ENCODE measurements at regions not wholly inside any gene's neighbourhood (a gene's known extent, or its start where the extent isn't known, plus 50 kb on each side); places are given as distances from the start of the nearest gene placed in this dataset.
"Not testable (repeated sequence)": the region's sequence is repeated elsewhere in the genome, so short reads cannot be mapped to it uniquely, and the experiment has no call there.

GRCh38 chr4:174010547-174010946 is 272.9 kb downstream of the FBXO8 start:
- H3K4me1 ChIP-seq = no peaks in the 10 kb centered on the region
- H3K4me3 ChIP-seq = no peak overlapping the region
- WGBS, 2 donors = 59 to 63% methylated on average over 3 of the region's 3 CpGs
- intact Hi-C loops (cut with DNase I) = no loop called here
- DNase-seq (no peak), ATAC-seq (no peak)
- no peak overlapping the region for H3K27ac ChIP-seq
- no peaks in the 10 kb centered on the region for H3K9me3 ChIP-seq
- TF ChIP-seq POLR2A (IDR thresholded peaks at IDR 0.05) (no peak), CTCF (IDR thresholded peaks at IDR 0.05) (no peak)
- no peaks in the 10 kb centered on the region for H3K27me3 ChIP-seq
- H3K36me3 ChIP-seq (replicated peaks in 1 of 2; ENCODE audit: insufficient read depth in 1 of 2, low read depth in 2 of 2) = no peaks in the 10 kb centered on the region

DNA sequence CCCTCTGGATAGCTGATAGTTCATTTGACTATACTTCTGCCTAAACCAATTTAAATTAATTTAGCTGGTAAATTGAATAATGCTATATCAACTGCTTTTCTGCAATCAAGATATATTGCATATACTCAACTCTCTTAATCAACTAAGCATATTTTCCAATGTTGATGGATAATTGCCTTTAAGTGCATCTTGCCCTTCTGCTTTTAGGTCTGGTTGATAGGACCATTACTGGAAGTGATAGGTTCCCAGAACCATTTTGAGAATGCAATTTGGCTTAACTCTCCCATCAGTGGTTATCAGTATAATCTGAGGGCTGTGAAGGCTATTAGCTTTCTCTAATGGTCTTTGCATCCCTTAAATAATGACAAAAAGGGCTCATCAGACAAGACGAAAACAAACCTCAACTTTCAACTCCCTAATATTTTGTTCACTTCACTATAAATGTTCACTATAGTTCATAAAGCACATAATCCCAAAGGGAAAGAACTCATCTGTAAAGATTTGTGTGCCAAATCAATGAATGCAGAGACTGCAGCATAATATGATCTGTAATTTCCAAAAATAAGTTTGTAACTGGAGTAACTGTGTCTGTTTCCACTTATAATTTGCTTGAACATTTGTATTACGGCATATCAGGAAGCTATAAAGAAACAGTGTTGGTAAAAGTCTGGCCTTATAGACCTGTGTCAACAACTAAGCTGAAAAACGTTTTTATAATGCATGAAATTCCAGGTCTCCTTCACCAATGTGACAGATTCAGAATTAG is 273.6 kb downstream of the FBXO8 start:
- no peaks in the 10 kb centered on the region for H3K4me1 ChIP-seq
- intact Hi-C loops (cut with DNase I) = no loop called here
- H3K36me3 ChIP-seq (replicated peaks in 1 of 2; ENCODE audit: insufficient read depth in 1 of 2, low read depth in 2 of 2) = no peaks in the 10 kb centered on the region
- no peak for ATAC-seq
- H3K9me3 ChIP-seq = no peaks in the 10 kb centered on the region
- WGBS, 2 donors = 27 to 29% methylated on average over 3 of the region's 3 CpGs
- no peak for DNase-seq
- H3K27ac ChIP-seq = no peak overlapping the region
- no peaks in the 10 kb centered on the region for H3K27me3 ChIP-seq
- no peak overlapping the region for H3K4me3 ChIP-seq
- no peak for TF ChIP-seq CTCF (IDR thresholded peaks at IDR 0.05)
- no peak for TF ChIP-seq POLR2A (IDR thresholded peaks at IDR 0.05)

GRCh38 chr4:174005422-174005821 is 278.0 kb downstream of the FBXO8 start:
- Histone ChIP-seq H3K4me1 (no peaks in the 10 kb centered on the region), H3K27me3 (no peaks in the 10 kb centered on the region), H3K36me3 (replicated peaks in 1 of 2; ENCODE audit: insufficient read depth in 1 of 2, low read depth in 2 of 2) (no peaks in the 10 kb centered on the region), H3K9me3 (no peaks in the 10 kb centered on the region), H3K27ac (no peak overlapping the region), H3K4me3 (no peak overlapping the region)
- WGBS, 2 donors = 63 to 69% methylated on average over 3 of the region's 3 CpGs
- no peak for TF ChIP-seq POLR2A (IDR thresholded peaks at IDR 0.05)
- TF ChIP-seq CTCF (IDR thresholded peaks at IDR 0.05) = no peak
- no peak for DNase-seq
- intact Hi-C loops (cut with DNase I) = no loop called here
- peak; percentile 21 for ATAC-seq

GRCh38 chr4:173998471-173999144 is 284.9 kb downstream of the FBXO8 start:
- Histone ChIP-seq H3K36me3 (replicated peaks in 1 of 2; ENCODE audit: insufficient read depth in 1 of 2, low read depth in 2 of 2) (no peaks in the 10 kb centered on the region), H3K27me3 (no peaks in the 10 kb centered on the region), H3K4me3 (no peak overlapping the region), H3K9me3 (no peaks in the 10 kb centered on the region), H3K4me1 (no peaks in the 10 kb centered on the region), H3K27ac (no peak overlapping the region)
- ATAC-seq (no peak), DNase-seq (no peak)
- intact Hi-C loops (cut with DNase I) = no loop called here
- WGBS, 2 donors = 44 to 60% methylated on average over 6 of the region's 6 CpGs
- no peak for TF ChIP-seq POLR2A (IDR thresholded peaks at IDR 0.05)
- TF ChIP-seq CTCF (IDR thresholded peaks at IDR 0.05) = no peak

DNA sequence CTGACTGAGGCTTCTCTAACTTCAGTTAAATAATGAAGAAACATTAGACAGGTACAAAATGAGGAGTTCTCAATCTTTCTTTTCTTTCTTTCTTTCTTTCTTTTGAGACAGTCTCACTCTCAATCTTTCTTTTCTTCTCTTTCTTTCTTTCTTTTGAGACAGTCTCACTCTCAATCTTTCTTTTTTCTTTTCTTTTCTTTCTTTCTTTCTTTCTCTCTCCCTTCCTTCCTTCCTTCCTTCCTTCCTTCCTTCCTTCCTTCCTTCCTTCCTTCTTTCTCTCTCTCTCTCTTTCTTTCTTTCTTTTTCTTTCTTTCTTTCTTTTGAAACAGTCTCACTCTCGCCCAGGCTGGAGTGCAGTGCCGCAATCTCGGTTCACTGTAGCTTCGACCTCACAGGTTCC is 287.7 kb downstream of the FBXO8 start:
- H3K36me3 ChIP-seq (replicated peaks in 1 of 2; ENCODE audit: insufficient read depth in 1 of 2, low read depth in 2 of 2); H3K4me1 ChIP-seq; H3K9me3 ChIP-seq; H3K27me3 ChIP-seq; DNase-seq; H3K27ac ChIP-seq; H3K4me3 ChIP-seq; intact Hi-C loops (cut with DNase I); ATAC-seq: not testable (repeated sequence)
- WGBS, 2 donors = 83 to 90% methylated on average over 4 of the region's 4 CpGs

All from body of pancreas (tissue), 4 donors.